T-cell (primary cell): ENCODE measurements at regions not wholly inside any gene's neighbourhood (a gene's known extent, or its start where the extent isn't known, plus 50 kb on each side); places are given as distances from the start of the nearest gene placed in this dataset.

ENCODE experiments used
- ATAC-seq, 4 experiments: fragments of 200-7000 bp in 3 of 4; fragments of 150-1000 bp in 1 of 4; cut with Tn5 transposase; replicated peaks in 1 of 4; 1 replicate in 3 of 4; 2 replicates in 1 of 4; pipeline ENCODE4 v1.10.0; 2021; ENCODE audit warnings: moderate library complexity in 3 of 4, mild to moderate bottlenecking in 2 of 4, moderate number of reproducible peaks in 1 of 4
- CTCF ChIA-PET, 2 donors: fragments of 300-600 bp; sonication (Branson Sonifier 250); formaldehyde crosslinking; loops; one replicate each; lab custom pipeline; 2022; ENCODE audit warnings: antibody characterized with exemption in 2 of 2; lab: Charles Lee
- POLR2A ChIA-PET, 2 donors: fragments of 300-600 bp; sonication (Branson Sonifier 250); formaldehyde crosslinking; loops; one replicate each; lab custom pipeline; 2022; ENCODE audit warnings: antibody characterized with exemption in 2 of 2; lab: Charles Lee
- DNase-seq, 35 experiments: peaks; one replicate each; pipeline versions ENCODE4 v3.0.0 to v3.0.0-alpha.2; 2013 to 2023
- H3K27ac ChIP-seq: one replicate; pipeline ENCODE4 v1.5.1; 2013; ENCODE audit warnings: low read length
- H3K27me3 ChIP-seq, 2 experiments: replicated peaks in 1 of 2; 1 replicate in 1 of 2; 2 replicates in 1 of 2; pipeline versions ENCODE4 v1.6.1 to v1.7.0; 2013; ENCODE audit warnings: low read length in 1 of 2, mixed read lengths in 1 of 2; ENCODE audit not compliant: control insufficient read depth in 2 of 2, insufficient read depth in 2 of 2; ENCODE audit errors: extremely low read depth in 1 of 2
- H3K36me3 ChIP-seq, 2 donors: 1 replicate in 1 of 2; 2 replicates in 1 of 2; pipeline versions ENCODE4 v1.6.1 to v1.7.0; 2013; ENCODE audit warnings: low read length in 1 of 2; ENCODE audit not compliant: control insufficient read depth in 2 of 2, insufficient read depth in 1 of 2; ENCODE audit errors: extremely low read depth in 1 of 2
- H3K4me1 ChIP-seq, 2 experiments: 1 replicate in 1 of 2; 2 replicates in 1 of 2; pipeline versions ENCODE4 v1.6.1 to v1.7.0; 2013; ENCODE audit warnings: low read length in 2 of 2, mixed read lengths in 1 of 2; ENCODE audit not compliant: insufficient read depth in 2 of 2, control insufficient read depth in 1 of 2; ENCODE audit errors: extremely low read depth in 1 of 2
- H3K4me3 ChIP-seq, 2 donors: 1 replicate in 1 of 2; 2 replicates in 1 of 2; pipeline versions ENCODE4 v1.5.1 to v1.7.0; 2013; ENCODE audit warnings: mild to moderate bottlenecking in 2 of 2, low read length in 1 of 2, moderate library complexity in 1 of 2; ENCODE audit not compliant: control insufficient read depth in 1 of 2; ENCODE audit errors: extremely low read depth in 1 of 2
- H3K9me3 ChIP-seq: 2 replicates; pipeline ENCODE4 v1.7.0; 2013
- H3K27ac Mint-ChIP-seq, 2 donors: one replicate each; pipeline ENCODE4 v1.8.0; 2020 to 2021; ENCODE audit warnings: mild to moderate bottlenecking in 2 of 2, mixed read lengths in 2 of 2
- H3K27me3 Mint-ChIP-seq, 2 donors: one replicate each; pipeline ENCODE4 v1.8.0; 2021 to 2022; ENCODE audit warnings: mixed read lengths in 2 of 2
- H3K36me3 Mint-ChIP-seq: one replicate; pipeline ENCODE4 v1.8.0; 2021; ENCODE audit warnings: mixed read lengths
- H3K4me1 Mint-ChIP-seq, 3 donors: one replicate each; pipeline ENCODE4 v1.8.0; 2020 to 2022; ENCODE audit warnings: mixed read lengths in 3 of 3, mild to moderate bottlenecking in 1 of 3
- H3K4me3 Mint-ChIP-seq, 3 donors: one replicate each; pipeline ENCODE4 v1.8.0; 2020 to 2022; ENCODE audit warnings: mild to moderate bottlenecking in 3 of 3, mixed read lengths in 3 of 3, moderate library complexity in 3 of 3
- H3K9me3 Mint-ChIP-seq, 3 donors: one replicate each; pipeline ENCODE4 v1.8.0; 2020 to 2022; ENCODE audit warnings: mixed read lengths in 3 of 3
- WGBS: methylation state at CpG from one replicate; pipeline ENCODE4 v1.1.5; 2013; ENCODE audit warnings: missing lambda C conversion rate; ENCODE audit not compliant: insufficient coverage; 5-methylcytosine and 5-hydroxymethylcytosine counted together

DNA sequence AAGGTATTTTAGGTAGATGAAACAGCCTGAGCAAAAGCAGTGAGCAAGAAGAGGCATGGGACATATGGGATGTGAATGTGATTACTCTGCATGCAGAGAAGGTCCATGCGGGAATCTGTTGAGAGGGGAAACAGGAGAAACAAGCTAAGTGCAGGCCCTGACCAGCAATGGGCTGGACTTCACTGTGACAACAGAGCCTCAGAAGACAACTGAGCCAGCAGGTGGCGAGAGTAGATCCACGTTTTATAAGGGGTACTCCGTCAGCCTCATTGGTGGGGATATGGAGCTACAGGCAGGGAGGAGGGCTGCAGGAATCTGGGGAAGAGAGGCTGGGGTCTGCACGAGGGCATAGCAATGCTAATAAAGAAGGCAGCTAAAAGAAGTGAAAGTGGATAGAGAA is 405.9 kb upstream of the LMCD1 start:
- H3K36me3 ChIP-seq, result no peaks in the 10 kb centered on the region
- Mint-ChIP-seq H3K27ac (no peak overlapping the region), H3K9me3 (no peaks in the 10 kb centered on the region), H3K4me1 (peaks cover 0 to 6% (median 0%) of the 10 kb centered on the region in 3 donors), H3K4me3 (no peak overlapping the region), H3K36me3 (no peaks in the 10 kb centered on the region), H3K27me3 (no peaks in the 10 kb centered on the region)
- WGBS, result 78% methylated on average over 4 of the region's 5 CpGs
- no peaks in the 10 kb centered on the region for H3K4me1 ChIP-seq
- H3K9me3 ChIP-seq, result no peaks in the 10 kb centered on the region
- no peak overlapping the region for H3K27ac ChIP-seq
- no peaks in the 10 kb centered on the region for H3K27me3 ChIP-seq
- POLR2A ChIA-PET, result no interaction called here
- H3K4me3 ChIP-seq, result no peak overlapping the region
- CTCF ChIA-PET, result no interaction called here
- DNase-seq, result no peak
- no peak for ATAC-seq

- ChIA-PET CTCF (interaction anchor here in 1 of 2 donors (0.6 kb wide), 1 partner anchor 13 kb away, joined by 3 read pairs; no protein-coding TSS in a partner anchor), POLR2A (no interaction called here)
- H3K36me3 Mint-ChIP-seq, result no peaks in the 10 kb centered on the region
- no peak overlapping the region for H3K27ac Mint-ChIP-seq
- Histone ChIP-seq H3K4me3 (no peak overlapping the region), H3K9me3 (no peaks in the 10 kb centered on the region), H3K27ac (no peak overlapping the region), H3K36me3 (no peaks in the 10 kb centered on the region), H3K27me3 (no peaks in the 10 kb centered on the region), H3K4me1 (no peaks in the 10 kb centered on the region)
- no peaks in the 10 kb centered on the region for H3K27me3 Mint-ChIP-seq
- DNase-seq, result no peak
- peaks cover 0 to 11% (median 4%) of the 10 kb centered on the region in 3 donors for H3K4me1 Mint-ChIP-seq
- H3K4me3 Mint-ChIP-seq, result no peak overlapping the region
- WGBS, result no CpG with 5 or more reads among the region's 4 CpGs
- no peaks in the 10 kb centered on the region for H3K9me3 Mint-ChIP-seq
- ATAC-seq, result no peak
These were observed 403.9 kb upstream of the LMCD1 start for GRCh38 chr3:8097690-8098089.

DNA sequence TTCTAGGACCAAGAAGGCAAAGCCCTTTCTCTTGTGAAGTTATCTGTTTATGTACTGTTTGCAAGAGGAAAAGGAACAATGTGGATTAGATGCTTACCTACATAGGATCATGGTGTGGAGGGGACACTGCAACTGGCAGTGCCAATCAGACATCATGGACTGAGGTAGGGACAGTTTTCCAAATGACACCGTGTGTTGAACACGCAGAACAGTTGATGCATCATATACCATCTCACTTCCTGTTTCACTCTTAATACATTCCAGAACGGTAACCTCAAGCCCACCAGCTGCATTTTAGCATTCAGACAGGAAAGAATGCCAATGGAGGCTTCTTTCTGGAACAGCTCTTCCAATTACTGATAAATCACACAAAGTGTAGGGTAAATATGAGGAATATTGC is 397.7 kb upstream of the LMCD1 start:
- Mint-ChIP-seq H3K27ac (no peak overlapping the region), H3K9me3 (no peaks in the 10 kb centered on the region), H3K27me3 (no peaks in the 10 kb centered on the region)

GRCh38 chr3:8106921-8107320 is 394.7 kb upstream of the LMCD1 start:
- ATAC-seq (no peak), DNase-seq (no peak)
- H3K27me3 Mint-ChIP-seq, result no peaks in the 10 kb centered on the region
- no peaks in the 10 kb centered on the region for H3K9me3 Mint-ChIP-seq
- no peaks in the 10 kb centered on the region for H3K9me3 ChIP-seq
- H3K36me3 ChIP-seq, result no peaks in the 10 kb centered on the region
- H3K27ac Mint-ChIP-seq, result no peak overlapping the region
- CTCF ChIA-PET, result no interaction called here
- H3K4me3 Mint-ChIP-seq, result no peak overlapping the region
- H3K4me3 ChIP-seq, result no peak overlapping the region
- no peaks in the 10 kb centered on the region for H3K27me3 ChIP-seq
- H3K27ac ChIP-seq, result no peak overlapping the region
- peaks cover 2 to 4% of the 10 kb centered on the region in 2 experiments for H3K4me1 ChIP-seq
- 100% methylated on average over 1 of the region's 2 CpGs for WGBS
- H3K4me1 Mint-ChIP-seq, result peaks cover 10 to 14% (median 13%) of the 10 kb centered on the region in 3 donors
- POLR2A ChIA-PET, result no interaction called here
- no peaks in the 10 kb centered on the region for H3K36me3 Mint-ChIP-seq

More for the DNA sequence above, 397.7 kb upstream of the LMCD1 start:
- Histone ChIP-seq H3K4me3 (no peak overlapping the region), H3K36me3 (no peaks in the 10 kb centered on the region), H3K27me3 (no peaks in the 10 kb centered on the region), H3K27ac (no peak overlapping the region), H3K4me1 (no peaks in the 10 kb centered on the region), H3K9me3 (no peaks in the 10 kb centered on the region)
- Mint-ChIP-seq H3K4me3 (no peak overlapping the region), H3K4me1 (peaks cover 6 to 8% (median 6%) of the 10 kb centered on the region in 3 donors), H3K36me3 (no peaks in the 10 kb centered on the region)
- DNase-seq (no peak), ATAC-seq (no peak)
- CTCF ChIA-PET, result interaction anchor here in 1 of 2 donors (0.6 kb wide), 1 partner anchor 135 kb away, joined by 4 read pairs; no protein-coding TSS in a partner anchor
- no CpG with 5 or more reads among the region's 3 CpGs for WGBS
- POLR2A ChIA-PET, result no interaction called here

DNA sequence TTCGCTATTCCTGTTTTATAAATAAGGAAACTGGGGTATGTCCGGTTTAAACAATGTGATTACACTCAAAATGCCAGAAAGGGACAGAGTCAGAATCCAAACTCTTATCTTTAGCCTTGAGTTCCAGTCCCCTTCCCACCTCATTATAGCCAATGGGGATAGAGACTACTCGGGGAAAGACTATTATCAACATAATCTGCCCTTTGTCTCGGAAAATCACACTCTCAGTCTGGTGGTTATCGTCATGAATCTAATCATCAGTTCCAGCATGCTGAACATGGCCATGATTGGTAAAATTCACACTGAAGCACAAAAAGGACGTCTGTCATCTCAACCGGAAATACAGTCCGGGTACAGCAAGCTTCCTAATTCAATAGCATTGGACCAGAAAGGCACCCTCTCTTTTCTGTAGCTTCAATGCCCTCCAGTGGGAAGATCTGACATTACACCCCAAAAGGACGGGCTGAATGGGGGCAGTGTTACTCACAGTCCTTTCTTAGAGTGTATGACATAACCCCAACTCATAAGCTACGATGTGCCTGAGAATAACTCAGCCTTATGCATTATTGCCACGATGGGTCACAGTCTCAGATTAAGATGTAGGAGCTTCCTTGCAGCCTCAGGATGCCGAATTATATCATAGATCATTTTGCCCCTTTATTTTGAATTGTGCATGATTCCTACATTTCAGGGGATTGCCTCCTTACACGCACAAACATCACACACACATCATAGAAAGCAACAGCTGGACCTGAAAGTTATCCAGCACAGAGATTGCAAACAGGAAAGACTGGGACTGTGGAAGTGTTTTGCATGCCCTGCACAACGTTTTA is 390.4 kb upstream of the LMCD1 start:
- WGBS, result 27% methylated on average over 6 of the region's 14 CpGs
- no peak overlapping the region for H3K27ac ChIP-seq
- Mint-ChIP-seq H3K36me3 (no peaks in the 10 kb centered on the region), H3K4me1 (peaks cover 4 to 8% (median 6%) of the 10 kb centered on the region in 3 donors), H3K9me3 (no peaks in the 10 kb centered on the region), H3K27me3 (peaks cover 0 to 15% of the 10 kb centered on the region in 2 donors), H3K4me3 (peak overlapping the region; percentile 32 to 42 (median 36)), H3K27ac (no peak overlapping the region)
- no peaks in the 10 kb centered on the region for H3K27me3 ChIP-seq
- H3K9me3 ChIP-seq, result no peaks in the 10 kb centered on the region
- H3K4me1 ChIP-seq, result peaks cover 2 to 4% of the 10 kb centered on the region in 2 experiments
- peak; percentile 2 to 63 (median 30) for DNase-seq
- no peaks in the 10 kb centered on the region for H3K36me3 ChIP-seq
- ATAC-seq, result peak; percentile 70 to 88 (median 78)
- POLR2A ChIA-PET, result no interaction called here
- H3K4me3 ChIP-seq, result no peak overlapping the region
- CTCF ChIA-PET, result interaction anchor here (0.7 to 1.5 kb wide), 4 partner anchors 13 to 1496 kb away, joined by 3 to 26 read pairs (median 5); no protein-coding TSS in a partner anchor

DNA sequence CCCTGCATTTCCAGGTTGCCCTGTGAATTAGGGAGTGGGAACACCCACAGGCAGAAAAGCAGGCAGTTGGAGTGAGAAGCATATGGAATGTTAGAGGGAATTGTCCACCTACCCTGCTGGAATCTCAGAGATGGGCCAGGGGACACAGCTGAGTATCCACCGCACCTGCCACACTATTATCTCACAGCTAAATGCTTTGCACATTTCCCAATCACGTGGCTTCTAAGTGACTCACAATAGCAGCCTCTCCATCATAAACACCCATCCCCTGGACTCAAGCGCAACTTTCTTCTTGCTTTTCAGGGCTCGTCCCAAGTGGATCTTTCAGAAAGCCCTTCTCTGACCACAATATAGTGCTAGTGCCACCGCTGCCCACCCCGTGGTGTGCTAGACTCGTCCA is 389.0 kb upstream of the LMCD1 start:
- Histone ChIP-seq H3K4me1 (peaks cover 2 to 4% of the 10 kb centered on the region in 2 experiments), H3K9me3 (no peaks in the 10 kb centered on the region), H3K36me3 (no peaks in the 10 kb centered on the region), H3K27ac (no peak overlapping the region), H3K4me3 (no peak overlapping the region), H3K27me3 (peaks cover 0 to 2% of the 10 kb centered on the region in 2 experiments)
- POLR2A ChIA-PET, result no interaction called here
- 85% methylated on average over 4 of the region's 7 CpGs for WGBS
- H3K27ac Mint-ChIP-seq, result no peak overlapping the region
- no peaks in the 10 kb centered on the region for H3K9me3 Mint-ChIP-seq
- CTCF ChIA-PET, result no interaction called here
- ATAC-seq (no peak), DNase-seq (no peak)
- peaks cover 4 to 8% (median 5%) of the 10 kb centered on the region in 3 donors for H3K4me1 Mint-ChIP-seq
- H3K36me3 Mint-ChIP-seq, result no peaks in the 10 kb centered on the region
- peaks cover 0 to 15% of the 10 kb centered on the region in 2 donors for H3K27me3 Mint-ChIP-seq
- H3K4me3 Mint-ChIP-seq, result no peak overlapping the region
